GM23338 (cell line): ENCODE measurements at regions not wholly inside any gene's neighbourhood (a gene's known extent, or its start where the extent isn't known, plus 50 kb on each side); places are given as distances from the start of the nearest gene placed in this dataset.

ENCODE experiments used
- ATAC-seq: fragments of 200-7000 bp; cut with Tn5 transposase; 3 replicates; pipeline ENCODE4 v1.9.1; 2020
- DNase-seq: peaks from one replicate; pipeline ENCODE4 v3.0.0-alpha.2; 2015; ENCODE audit warnings: low spot score
- H2AFZ ChIP-seq: fragments of 200-600 bp; sonication (generic); 2 replicates; pipeline ENCODE4 v1.8.0; 2016; ENCODE audit warnings: antibody characterized with exemption, mild to moderate bottlenecking, moderate library complexity
- H3F3A ChIP-seq: fragments of 200-600 bp; sonication (generic); replicated peaks from 2 replicates; pipeline ENCODE4 v1.8.0; 2017; ENCODE audit warnings: antibody characterized with exemption, mixed run types, low read depth
- H3K27ac ChIP-seq: fragments of 200-600 bp; sonication (generic); 2 replicates; pipeline ENCODE4 v1.6.1; 2016; ENCODE audit warnings: low read depth
- H3K27me3 ChIP-seq: fragments of 200-600 bp; sonication (generic); 2 replicates; pipeline ENCODE4 v1.8.0; 2016; ENCODE audit warnings: mild to moderate bottlenecking, mixed run types, moderate library complexity; ENCODE audit not compliant: insufficient read depth
- H3K36me3 ChIP-seq: fragments of 200-600 bp; sonication (generic); 2 replicates; pipeline ENCODE4 v1.8.0; 2016; ENCODE audit warnings: mild to moderate bottlenecking; ENCODE audit not compliant: insufficient read depth
- H3K4me1 ChIP-seq: fragments of 200-600 bp; sonication (generic); 2 replicates; pipeline ENCODE4 v1.8.0; 2016; ENCODE audit warnings: mild to moderate bottlenecking, moderate library complexity; ENCODE audit not compliant: insufficient read depth
- H3K4me2 ChIP-seq: fragments of 200-600 bp; sonication (generic); 2 replicates; pipeline ENCODE4 v1.7.1; 2017; ENCODE audit warnings: mixed run types
- H3K4me3 ChIP-seq: fragments of 200-600 bp; sonication (generic); 2 replicates; pipeline ENCODE4 v1.6.1; 2016; ENCODE audit warnings: mixed run types
- H3K79me2 ChIP-seq: fragments of 200-600 bp; sonication (generic); replicated peaks from 2 replicates; pipeline ENCODE4 v1.8.0; 2017; ENCODE audit warnings: mild to moderate bottlenecking; ENCODE audit not compliant: insufficient read depth
- H3K9me2 ChIP-seq: fragments of 200-600 bp; sonication (generic); 2 replicates; pipeline ENCODE4 v1.8.0; 2017; ENCODE audit not compliant: insufficient read depth
- H4K20me1 ChIP-seq: fragments of 200-600 bp; sonication (generic); replicated peaks from 2 replicates; pipeline ENCODE4 v1.8.0; 2017; ENCODE audit warnings: mild to moderate bottlenecking; ENCODE audit not compliant: insufficient read depth
- H3K27ac Mint-ChIP-seq: 2 replicates; pipeline ENCODE4 v1.8.0; 2020; ENCODE audit warnings: inconsistent platforms, mild to moderate bottlenecking, moderate library complexity, mixed read lengths
- H3K27me3 Mint-ChIP-seq: 3 replicates; pipeline ENCODE4 v1.8.0; 2022; ENCODE audit warnings: low read depth, mild to moderate bottlenecking, moderate library complexity, mixed read lengths, inconsistent platforms; ENCODE audit not compliant: insufficient read depth, poor library complexity
- H3K36me3 Mint-ChIP-seq: 3 replicates; pipeline ENCODE4 v1.8.0; 2021; ENCODE audit warnings: low read depth, mild to moderate bottlenecking, inconsistent platforms, moderate library complexity, mixed read lengths
- H3K4me1 Mint-ChIP-seq: 3 replicates; pipeline ENCODE4 v1.8.0; 2020; ENCODE audit warnings: mild to moderate bottlenecking, inconsistent platforms, mixed read lengths
- H3K4me3 Mint-ChIP-seq: 3 replicates; pipeline ENCODE4 v1.8.0; 2021; ENCODE audit warnings: moderate library complexity, mild to moderate bottlenecking, inconsistent platforms, mixed read lengths
- H3K9me3 Mint-ChIP-seq: 3 replicates; pipeline ENCODE4 v1.8.0; 2020; ENCODE audit warnings: moderate library complexity, mild to moderate bottlenecking, inconsistent platforms, mixed read lengths
- CREB1 ChIP-seq: fragments of 250-450 bp; sonication (Bioruptor Pico); IDR thresholded peaks from 2 replicates; pipeline ENCODE4 v1.5.0; 2020; ENCODE audit warnings: low read depth, mild to moderate bottlenecking, moderate library complexity
- CTCF ChIP-seq, 2 experiments: fragments of 200-600 bp in 1 of 2; sonication (generic) in 1 of 2; conservative IDR thresholded peaks; 2 replicates each; pipeline versions ENCODE4 v1.5.1 to v1.6.1; 2016 to 2017; ENCODE audit warnings: antibody characterized with exemption in 2 of 2, low read depth in 2 of 2, mild to moderate bottlenecking in 2 of 2, moderate library complexity in 1 of 2
- EZH2 ChIP-seq: fragments of 200-600 bp; sonication (generic); IDR thresholded peaks from one replicate; pipeline ENCODE4 v1.8.0; 2017; ENCODE audit warnings: antibody characterized with exemption, mild to moderate bottlenecking, low read depth; ENCODE audit not compliant: unreplicated experiment
- EZH2phosphoT487 ChIP-seq: fragments of 200-600 bp; sonication (generic); IDR thresholded peaks from one replicate; pipeline ENCODE4 v1.8.1; 2018; ENCODE audit warnings: antibody characterized with exemption; ENCODE audit not compliant: unreplicated experiment
- JUNB ChIP-seq: IDR thresholded peaks from one replicate; pipeline ENCODE4 v1.6.1; 2016; ENCODE audit warnings: antibody characterized with exemption; ENCODE audit not compliant: unreplicated experiment
- NANOG ChIP-seq: IDR thresholded peaks from 2 replicates; pipeline ENCODE4 v1.6.1; 2016; ENCODE audit warnings: antibody characterized with exemption, borderline replicate concordance
- POLR2AphosphoS5 ChIP-seq: IDR thresholded peaks from 2 replicates; pipeline ENCODE4 v1.6.1; 2016; ENCODE audit warnings: antibody characterized with exemption, low read depth
- STAT1 ChIP-seq: IDR thresholded peaks from one replicate; pipeline ENCODE4 v1.6.1; 2016; ENCODE audit warnings: antibody characterized with exemption; ENCODE audit not compliant: unreplicated experiment
- ZNF114 ChIP-seq: fragments of 250-450 bp; sonication (Bioruptor Pico); IDR thresholded peaks from 2 replicates; pipeline ENCODE4 v1.5.0; 2020; ENCODE audit warnings: mild to moderate bottlenecking, moderate library complexity
- ZNF331 ChIP-seq: fragments of 250-450 bp; sonication (Bioruptor Pico); IDR thresholded peaks from 2 replicates; pipeline ENCODE4 v1.5.0; 2020; ENCODE audit warnings: low read depth, mild to moderate bottlenecking, moderate library complexity
- ZNF462 ChIP-seq: fragments of 250-450 bp; sonication (Bioruptor Pico); IDR thresholded peaks from 2 replicates; pipeline ENCODE4 v1.5.0; 2020; ENCODE audit warnings: mild to moderate bottlenecking, moderate library complexity
- TF ChIP-seq, protein P1 (sequence below): IDR thresholded peaks from one replicate; pipeline ENCODE4 v1.6.1; 2018; ENCODE audit warnings: antibody characterized with exemption; ENCODE audit not compliant: unreplicated experiment
- TF ChIP-seq, protein P2 (sequence below): IDR thresholded peaks from 2 replicates; pipeline ENCODE4 v1.6.1; 2016; ENCODE audit warnings: antibody characterized with exemption

DNA sequence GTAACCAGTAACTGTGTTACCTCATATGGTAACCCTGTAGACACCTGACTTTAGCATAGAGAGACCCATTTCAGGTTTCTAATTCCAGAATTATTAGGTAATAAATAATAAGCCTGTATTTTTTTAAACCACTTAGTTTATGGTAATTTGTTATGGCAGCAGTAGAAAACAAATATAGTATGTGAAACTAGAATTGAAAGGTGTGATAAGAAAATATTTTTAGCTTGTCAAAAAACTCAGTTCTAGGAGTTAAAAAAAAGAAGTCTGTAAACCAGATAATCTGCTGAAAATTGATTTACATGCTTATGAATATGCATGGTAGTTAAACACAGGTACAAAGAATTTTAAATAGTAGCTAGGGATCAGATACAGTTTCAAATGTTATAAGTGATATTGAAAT, 695.0 kb upstream of the GJE1 start:
- no peaks in the 10 kb centered on the region for H3K4me1 Mint-ChIP-seq
- TF ChIP-seq ZNF114 (CRISPR knock-in tag): no peak
- TF ChIP-seq CREB1 (CRISPR knock-in tag): no peak
- no peak for TF ChIP-seq ZNF462 (CRISPR knock-in tag)
- TF ChIP-seq, protein P1, sequence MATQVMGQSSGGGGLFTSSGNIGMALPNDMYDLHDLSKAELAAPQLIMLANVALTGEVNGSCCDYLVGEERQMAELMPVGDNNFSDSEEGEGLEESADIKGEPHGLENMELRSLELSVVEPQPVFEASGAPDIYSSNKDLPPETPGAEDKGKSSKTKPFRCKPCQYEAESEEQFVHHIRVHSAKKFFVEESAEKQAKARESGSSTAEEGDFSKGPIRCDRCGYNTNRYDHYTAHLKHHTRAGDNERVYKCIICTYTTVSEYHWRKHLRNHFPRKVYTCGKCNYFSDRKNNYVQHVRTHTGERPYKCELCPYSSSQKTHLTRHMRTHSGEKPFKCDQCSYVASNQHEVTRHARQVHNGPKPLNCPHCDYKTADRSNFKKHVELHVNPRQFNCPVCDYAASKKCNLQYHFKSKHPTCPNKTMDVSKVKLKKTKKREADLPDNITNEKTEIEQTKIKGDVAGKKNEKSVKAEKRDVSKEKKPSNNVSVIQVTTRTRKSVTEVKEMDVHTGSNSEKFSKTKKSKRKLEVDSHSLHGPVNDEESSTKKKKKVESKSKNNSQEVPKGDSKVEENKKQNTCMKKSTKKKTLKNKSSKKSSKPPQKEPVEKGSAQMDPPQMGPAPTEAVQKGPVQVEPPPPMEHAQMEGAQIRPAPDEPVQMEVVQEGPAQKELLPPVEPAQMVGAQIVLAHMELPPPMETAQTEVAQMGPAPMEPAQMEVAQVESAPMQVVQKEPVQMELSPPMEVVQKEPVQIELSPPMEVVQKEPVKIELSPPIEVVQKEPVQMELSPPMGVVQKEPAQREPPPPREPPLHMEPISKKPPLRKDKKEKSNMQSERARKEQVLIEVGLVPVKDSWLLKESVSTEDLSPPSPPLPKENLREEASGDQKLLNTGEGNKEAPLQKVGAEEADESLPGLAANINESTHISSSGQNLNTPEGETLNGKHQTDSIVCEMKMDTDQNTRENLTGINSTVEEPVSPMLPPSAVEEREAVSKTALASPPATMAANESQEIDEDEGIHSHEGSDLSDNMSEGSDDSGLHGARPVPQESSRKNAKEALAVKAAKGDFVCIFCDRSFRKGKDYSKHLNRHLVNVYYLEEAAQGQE: no peak
- TF ChIP-seq, protein P2, sequence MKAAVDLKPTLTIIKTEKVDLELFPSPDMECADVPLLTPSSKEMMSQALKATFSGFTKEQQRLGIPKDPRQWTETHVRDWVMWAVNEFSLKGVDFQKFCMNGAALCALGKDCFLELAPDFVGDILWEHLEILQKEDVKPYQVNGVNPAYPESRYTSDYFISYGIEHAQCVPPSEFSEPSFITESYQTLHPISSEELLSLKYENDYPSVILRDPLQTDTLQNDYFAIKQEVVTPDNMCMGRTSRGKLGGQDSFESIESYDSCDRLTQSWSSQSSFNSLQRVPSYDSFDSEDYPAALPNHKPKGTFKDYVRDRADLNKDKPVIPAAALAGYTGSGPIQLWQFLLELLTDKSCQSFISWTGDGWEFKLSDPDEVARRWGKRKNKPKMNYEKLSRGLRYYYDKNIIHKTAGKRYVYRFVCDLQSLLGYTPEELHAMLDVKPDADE: no peak
- TF ChIP-seq EZH2: no peak
- TF ChIP-seq CTCF (conservative IDR thresholded peaks at IDR 0.05; ENCODE audit: low read depth in 2 of 2): no peak
- no peak for TF ChIP-seq POLR2AphosphoS5
- no peak for TF ChIP-seq STAT1
- TF ChIP-seq ZNF331 (CRISPR knock-in tag): no peak
- no peak for TF ChIP-seq JUNB
- TF ChIP-seq NANOG: no peak
- TF ChIP-seq EZH2phosphoT487: no peak

More for the DNA sequence above, 695.0 kb upstream of the GJE1 start:
- Mint-ChIP-seq H3K27me3 (no peaks in the 10 kb centered on the region), H3K9me3 (peaks cover 23% of the 10 kb centered on the region; the same call in 2 of the 3 replicates), H3K36me3 (peaks cover 19% of the 10 kb centered on the region), H3K27ac (no peak overlapping the region), H3K4me3 (no peak overlapping the region)
- Histone ChIP-seq H3K4me1 (no peaks in the 10 kb centered on the region), H3K9me2 (peaks cover 4% of the 10 kb centered on the region; the same call in 1 of the 2 replicates), H3K79me2 (no peaks in the 10 kb centered on the region), H3K36me3 (no peaks in the 10 kb centered on the region), H2AFZ (no peak overlapping the region), H3K27me3 (no peaks in the 10 kb centered on the region), H4K20me1 (no peaks in the 10 kb centered on the region), H3K4me2 (no peak overlapping the region), H3F3A (no peaks in the 10 kb centered on the region), H3K4me3 (no peak overlapping the region), H3K27ac (no peak overlapping the region)
- DNase-seq (no peak), ATAC-seq (no peak)
